ENCODE measurements at regions not wholly inside any gene's neighbourhood (a gene's known extent, or its start where the extent isn't known, plus 50 kb on each side); places are given as distances from the start of the nearest gene placed in this dataset.

DNA sequence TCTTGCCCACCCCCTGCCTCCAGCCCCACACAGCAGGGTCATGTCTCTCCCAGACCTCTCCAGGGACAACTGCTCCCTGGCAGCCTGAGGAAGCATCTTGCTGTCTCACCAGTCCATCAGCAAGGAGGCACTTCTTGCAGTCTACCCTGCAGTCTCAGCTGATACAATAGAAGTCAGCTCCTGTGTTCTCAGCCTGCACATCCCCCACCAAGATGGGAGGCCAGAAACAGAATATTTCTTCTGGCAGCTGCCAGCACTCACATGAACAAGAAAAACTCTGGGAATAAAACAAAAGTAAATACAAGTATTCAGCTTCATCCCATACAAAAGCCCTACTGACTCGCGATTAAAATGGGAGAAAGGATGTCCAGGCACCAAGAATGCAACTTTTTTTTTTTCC, 457.4 kb upstream of the PROK2 start:
- no peak for DNase-seq (ENCODE audit: low read depth)
- in situ Hi-C loops (cut with HindIII; ENCODE audit: low sequenced_read_pairs): no loop called here
- TF ChIP-seq, protein P1, sequence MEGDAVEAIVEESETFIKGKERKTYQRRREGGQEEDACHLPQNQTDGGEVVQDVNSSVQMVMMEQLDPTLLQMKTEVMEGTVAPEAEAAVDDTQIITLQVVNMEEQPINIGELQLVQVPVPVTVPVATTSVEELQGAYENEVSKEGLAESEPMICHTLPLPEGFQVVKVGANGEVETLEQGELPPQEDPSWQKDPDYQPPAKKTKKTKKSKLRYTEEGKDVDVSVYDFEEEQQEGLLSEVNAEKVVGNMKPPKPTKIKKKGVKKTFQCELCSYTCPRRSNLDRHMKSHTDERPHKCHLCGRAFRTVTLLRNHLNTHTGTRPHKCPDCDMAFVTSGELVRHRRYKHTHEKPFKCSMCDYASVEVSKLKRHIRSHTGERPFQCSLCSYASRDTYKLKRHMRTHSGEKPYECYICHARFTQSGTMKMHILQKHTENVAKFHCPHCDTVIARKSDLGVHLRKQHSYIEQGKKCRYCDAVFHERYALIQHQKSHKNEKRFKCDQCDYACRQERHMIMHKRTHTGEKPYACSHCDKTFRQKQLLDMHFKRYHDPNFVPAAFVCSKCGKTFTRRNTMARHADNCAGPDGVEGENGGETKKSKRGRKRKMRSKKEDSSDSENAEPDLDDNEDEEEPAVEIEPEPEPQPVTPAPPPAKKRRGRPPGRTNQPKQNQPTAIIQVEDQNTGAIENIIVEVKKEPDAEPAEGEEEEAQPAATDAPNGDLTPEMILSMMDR (IDR thresholded peaks at IDR 0.05; ENCODE audit: low read depth, low read length, missing control alignments): no peak
- no peak overlapping the region for H3K4me3 ChIP-seq (ENCODE audit: low read depth, low read length)

DNA sequence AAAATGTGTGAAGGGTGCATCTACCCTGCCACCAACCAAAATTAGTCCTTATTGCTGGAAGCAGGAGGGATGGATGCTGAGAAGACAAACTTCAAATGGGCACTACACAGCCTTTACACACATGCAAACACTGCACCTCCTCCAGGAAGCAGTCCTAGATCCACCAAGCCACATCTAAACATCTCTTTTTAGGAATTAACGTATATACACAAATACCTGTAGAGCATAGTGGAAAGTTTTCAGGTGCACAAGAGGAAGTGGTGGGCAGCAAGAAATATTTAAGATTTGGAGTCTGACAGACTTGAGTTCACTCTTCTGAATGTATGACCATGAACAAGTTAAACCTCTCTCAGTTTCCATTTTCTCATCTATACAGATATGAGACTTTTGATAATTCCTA, 456.6 kb upstream of the PROK2 start:
- TF ChIP-seq, protein P1 (IDR thresholded peaks at IDR 0.05; ENCODE audit: low read depth, low read length, missing control alignments): no peak
- H3K4me3 ChIP-seq (ENCODE audit: low read depth, low read length): no peak overlapping the region
- no peak for DNase-seq (ENCODE audit: low read depth)
- in situ Hi-C loops (cut with HindIII; ENCODE audit: low sequenced_read_pairs): no loop called here

DNA sequence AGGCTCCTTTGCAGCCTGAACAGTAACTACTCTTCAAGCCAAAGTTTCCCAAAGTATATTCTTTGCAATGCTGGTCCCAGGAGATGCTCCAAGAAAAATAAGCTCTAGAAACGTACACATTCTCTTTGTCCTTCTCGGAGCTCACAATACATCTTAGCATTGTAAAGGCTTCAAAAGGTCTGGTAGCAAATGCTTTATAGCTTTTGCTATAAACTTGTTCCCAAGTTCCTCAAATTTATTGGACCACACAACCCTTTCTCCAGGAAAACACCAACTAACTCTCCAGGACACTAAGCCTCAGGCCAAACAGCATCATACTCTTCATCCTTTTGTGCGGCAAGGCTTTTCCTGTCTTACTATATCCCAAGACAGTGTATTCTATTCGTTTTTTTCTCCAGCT, 455.6 kb upstream of the PROK2 start:
- no peak for DNase-seq (ENCODE audit: low read depth)
- TF ChIP-seq, protein P1 (IDR thresholded peaks at IDR 0.05; ENCODE audit: low read depth, low read length, missing control alignments): no peak
- no peak overlapping the region for H3K4me3 ChIP-seq (ENCODE audit: low read depth, low read length)
- in situ Hi-C loops (cut with HindIII; ENCODE audit: low sequenced_read_pairs): no loop called here

GRCh38 chr3:72238801-72239200, 453.9 kb upstream of the PROK2 start:
- TF ChIP-seq, protein P1 (IDR thresholded peaks at IDR 0.05; ENCODE audit: low read depth, low read length, missing control alignments): no peak
- in situ Hi-C loops (cut with HindIII; ENCODE audit: low sequenced_read_pairs): no loop called here
- no peak for DNase-seq (ENCODE audit: low read depth)
- no peak overlapping the region for H3K4me3 ChIP-seq (ENCODE audit: low read depth, low read length)

DNA sequence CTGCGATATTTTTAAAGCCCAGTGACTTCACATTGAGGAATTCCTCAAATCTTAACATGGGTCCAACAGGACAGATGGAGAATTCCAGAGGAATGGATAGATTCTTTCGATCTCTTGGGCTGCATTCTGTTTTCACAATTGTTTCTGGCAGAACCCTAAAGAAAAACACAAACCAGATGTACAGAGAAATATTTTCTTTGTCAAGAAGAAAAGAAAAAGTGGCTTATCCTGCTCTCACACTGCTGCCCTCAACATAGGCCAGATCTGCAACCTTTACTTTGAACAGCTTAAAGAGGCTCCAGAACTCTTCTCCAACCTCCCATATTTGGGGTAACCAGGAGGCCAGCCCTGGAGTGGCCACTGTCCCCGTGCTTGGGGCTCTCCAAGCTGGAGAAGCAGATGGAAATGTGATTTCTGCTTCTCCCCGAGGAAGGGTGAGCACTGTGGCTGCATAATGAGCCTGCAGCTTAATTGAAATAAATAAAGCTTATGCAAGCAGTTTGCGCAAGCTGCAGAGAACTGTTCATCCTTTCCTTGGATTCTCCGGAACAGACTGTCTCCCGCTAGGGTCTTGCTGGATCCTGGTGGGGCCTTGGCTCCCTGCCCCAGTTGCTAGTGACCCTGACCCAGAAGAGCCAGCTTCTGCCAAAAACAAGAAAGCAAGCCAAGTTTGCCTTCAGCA, 453.2 kb upstream of the PROK2 start:
- H3K4me3 ChIP-seq (ENCODE audit: low read depth, low read length): no peak overlapping the region
- DNase-seq (ENCODE audit: low read depth): no peak
- in situ Hi-C loops (cut with HindIII; ENCODE audit: low sequenced_read_pairs): no loop called here
- TF ChIP-seq, protein P1 (IDR thresholded peaks at IDR 0.05; ENCODE audit: low read depth, low read length, missing control alignments): no peak

GRCh38 chr3:72237679-72238009, 452.7 kb upstream of the PROK2 start:
- TF ChIP-seq, protein P1 (IDR thresholded peaks at IDR 0.05; ENCODE audit: low read depth, low read length, missing control alignments): no peak
- no peak overlapping the region for H3K4me3 ChIP-seq (ENCODE audit: low read depth, low read length)
- DNase-seq (ENCODE audit: low read depth): no peak
- in situ Hi-C loops (cut with HindIII; ENCODE audit: low sequenced_read_pairs): no loop called here
